Fibroblast of skin of abdomen (primary cell): ENCODE measurements at regions not wholly inside any gene's neighbourhood (a gene's known extent, or its start where the extent isn't known, plus 50 kb on each side); places are given as distances from the start of the nearest gene placed in this dataset.
"Not testable (repeated sequence)": the region's sequence is repeated elsewhere in the genome, so short reads cannot be mapped to it uniquely, and the experiment has no call there.

ENCODE experiments used
- DNase-seq: peaks from one replicate; pipeline ENCODE4 v3.0.0-alpha.2; 2013

DNA sequence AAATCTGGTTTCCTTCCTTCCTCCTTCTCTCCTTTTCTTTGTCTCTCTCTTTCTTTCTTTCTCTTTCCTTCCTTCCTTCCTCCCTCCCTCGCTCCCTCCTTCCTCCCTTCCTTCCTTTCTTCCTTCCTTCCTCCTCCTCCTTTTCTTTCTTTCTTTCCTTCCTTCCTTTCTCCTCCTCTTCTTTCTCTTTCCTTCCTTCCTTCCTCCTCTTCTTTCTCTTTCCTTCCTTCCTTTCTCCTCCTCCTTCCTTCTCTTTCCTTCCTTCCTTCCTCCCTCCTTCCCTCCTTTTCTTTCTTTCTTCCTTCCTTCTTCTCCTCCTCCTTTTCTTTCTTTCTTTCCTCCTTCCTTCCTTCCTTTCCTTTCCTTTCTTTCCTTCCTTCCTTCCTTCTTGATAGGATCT lies 61.2 kb downstream of the VIP start:
- no peak for DNase-seq

DNA sequence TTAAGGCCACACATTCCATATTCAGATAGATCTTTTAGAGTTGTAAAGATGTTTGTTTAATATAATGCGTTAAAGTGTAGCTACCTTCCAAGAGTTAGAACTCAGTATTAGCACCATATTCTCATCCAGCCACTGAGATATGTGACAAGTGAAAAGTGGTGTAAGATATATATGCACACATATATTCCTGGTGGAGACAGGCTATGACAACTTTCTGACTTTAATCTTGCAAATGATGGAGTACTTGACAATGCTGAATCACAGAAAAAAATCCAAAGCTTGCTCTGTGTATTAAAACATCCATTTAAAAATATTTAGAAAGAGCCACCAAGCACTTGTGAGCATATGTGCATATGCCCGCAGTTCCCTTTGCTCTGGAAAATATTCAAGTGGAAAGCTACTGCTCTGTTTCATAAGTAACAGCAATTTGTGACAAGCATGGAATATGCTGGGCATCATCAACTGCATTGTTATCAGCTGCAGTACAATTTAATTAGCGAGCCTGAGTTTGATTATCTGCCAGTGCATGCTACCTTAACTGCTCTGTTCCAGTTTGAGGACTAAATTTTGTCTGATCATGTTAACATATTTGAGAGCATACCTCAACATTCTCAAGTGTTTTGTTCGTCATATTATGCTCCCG lies 64.8 kb downstream of the VIP start:
- DNase-seq: no peak

DNA sequence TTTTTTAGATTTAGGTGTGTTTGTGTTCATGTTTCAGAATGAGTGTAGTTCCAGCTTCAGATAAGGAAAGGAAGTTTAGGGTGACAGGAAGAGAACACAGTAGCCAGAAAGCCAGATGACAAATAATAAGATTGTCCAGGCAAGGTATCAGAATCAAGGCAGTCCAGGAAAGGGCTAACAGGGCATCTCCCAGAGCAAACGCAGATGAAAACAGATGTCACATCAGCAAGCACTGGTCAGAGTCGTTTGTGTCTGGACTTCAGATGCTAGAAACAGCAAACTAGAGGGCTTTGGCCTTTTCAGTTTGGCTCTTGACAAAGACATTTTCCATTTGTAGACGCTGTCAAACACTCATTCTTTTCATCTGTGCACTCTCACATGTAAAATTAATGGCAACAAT lies 65.5 kb downstream of the VIP start:
- DNase-seq: no peak

- DNase-seq: no peak
Measured at GRCh38 chr6:152821525-152821924, 70.9 kb downstream of the VIP start.

- DNase-seq: no peak
Measured at GRCh38 chr6:152824666-152825065, 74.1 kb downstream of the VIP start.

- no peak for DNase-seq
Measured at GRCh38 chr6:152828431-152828830, 77.8 kb downstream of the VIP start.

DNA sequence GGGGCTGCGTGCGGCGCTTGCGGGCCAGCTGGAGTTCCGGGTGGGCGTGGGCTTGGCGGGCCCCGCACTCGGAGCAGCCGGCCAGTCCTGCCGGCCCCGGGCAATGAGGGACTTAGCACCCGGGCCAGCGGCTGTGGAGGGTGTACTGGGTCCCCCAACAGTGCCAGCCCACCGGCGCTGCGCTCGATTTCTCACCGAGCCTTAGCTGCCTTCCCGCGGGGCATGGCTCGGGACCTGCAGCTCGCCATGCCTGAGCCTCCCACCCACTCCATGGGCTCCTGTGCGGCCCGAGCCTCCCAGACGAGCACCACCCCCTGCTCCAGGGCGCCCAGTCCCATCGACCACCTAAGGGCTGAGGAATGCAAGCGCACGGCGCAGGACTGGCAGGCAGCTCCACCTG lies 83.8 kb downstream of the VIP start:
- not testable (repeated sequence) for DNase-seq

GRCh38 chr6:152836523-152836922 lies 85.9 kb downstream of the VIP start:
- DNase-seq: no peak

- no peak for DNase-seq
Measured at GRCh38 chr6:152845421-152845820, 94.8 kb downstream of the VIP start.

- no peak for DNase-seq
Measured at GRCh38 chr6:152846825-152847224, 96.2 kb downstream of the VIP start.

DNA sequence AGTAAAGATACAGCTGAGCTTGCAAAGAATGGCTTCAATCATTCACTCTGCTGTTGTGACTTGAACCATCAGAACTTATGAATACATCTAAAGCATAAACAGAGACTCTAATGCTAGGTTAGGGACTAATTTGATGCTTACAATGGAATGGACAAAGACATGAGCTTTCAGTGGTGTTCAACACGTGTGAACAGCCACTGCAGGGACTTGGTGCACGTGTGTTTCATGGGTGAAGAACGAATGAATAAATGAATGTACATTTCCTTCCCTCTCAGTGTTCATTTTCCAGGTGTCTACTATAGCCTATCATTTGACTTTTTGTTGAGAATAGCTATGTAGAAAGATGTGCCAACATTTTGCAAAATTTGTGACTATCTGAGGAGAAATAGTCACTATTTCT lies 98.3 kb downstream of the VIP start:
- DNase-seq: no peak

GRCh38 chr6:152854086-152854795 lies 103.6 kb downstream of the VIP start:
- no peak for DNase-seq

DNA sequence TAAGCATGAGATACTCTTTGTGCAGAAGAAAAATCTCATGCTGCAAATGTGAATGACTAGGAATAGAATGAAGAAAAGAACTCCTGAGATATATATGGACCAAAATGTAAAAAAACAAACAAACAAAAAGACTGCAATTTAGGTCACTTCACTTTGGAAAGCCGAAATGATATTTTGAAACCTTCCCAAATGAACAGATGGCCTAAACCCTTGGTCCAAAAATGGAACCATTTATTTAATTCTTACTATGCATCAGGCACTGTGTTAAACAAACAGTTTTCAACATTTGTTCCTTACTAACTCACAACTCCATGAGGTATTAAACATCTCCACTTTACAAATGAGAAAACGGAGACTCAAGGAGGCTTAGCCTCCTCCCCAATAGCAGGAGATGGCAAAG lies 107.5 kb downstream of the VIP start:
- DNase-seq: no peak

- no peak for DNase-seq
Measured at GRCh38 chr6:152859225-152859624, 108.6 kb downstream of the VIP start.

- DNase-seq: peak; percentile 64
Measured at GRCh38 chr6:152863618-152864326, 113.2 kb downstream of the VIP start.

GRCh38 chr6:152874267-152874666 lies 108.6 kb downstream of the FBXO5 start:
- no peak for DNase-seq

GRCh38 chr6:152874846-152875568 lies 107.8 kb downstream of the FBXO5 start:
- no peak for DNase-seq

- no peak for DNase-seq
Measured at GRCh38 chr6:152879681-152880080, 103.2 kb downstream of the FBXO5 start.

DNA sequence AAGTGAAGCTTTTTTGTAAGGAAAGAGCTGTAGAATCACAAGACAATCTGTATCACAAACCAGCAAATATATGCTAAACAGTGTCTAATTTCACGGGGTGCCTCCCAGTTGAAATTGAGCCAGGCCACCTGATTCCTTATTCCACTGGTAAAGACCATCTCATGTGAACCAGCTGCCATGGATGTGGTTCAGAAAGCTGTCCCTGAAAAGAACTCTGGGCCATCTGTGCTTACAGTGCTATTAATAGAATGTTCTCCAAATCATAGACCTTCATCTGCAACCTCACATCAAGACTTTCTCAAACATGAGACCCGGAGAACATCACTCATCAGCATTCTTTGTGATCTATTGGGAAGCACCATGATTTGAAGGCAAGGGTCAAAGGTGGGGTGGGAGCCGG lies 89.7 kb downstream of the FBXO5 start:
- DNase-seq: no peak

- no peak for DNase-seq
Measured at GRCh38 chr6:152896923-152897322, 85.9 kb downstream of the FBXO5 start.

GRCh38 chr6:152897807-152898399 lies 84.9 kb downstream of the FBXO5 start:
- DNase-seq: peak; percentile 43

GRCh38 chr6:152904678-152905077 lies 78.2 kb downstream of the FBXO5 start:
- DNase-seq: no peak
